Activated CD8-positive, alpha-beta memory T cell treated with anti-CD3 and anti-CD28 coated beads for 1 hour (primary cell): ENCODE measurements at regions not wholly inside any gene's neighbourhood (a gene's known extent, or its start where the extent isn't known, plus 50 kb on each side); places are given as distances from the start of the nearest gene placed in this dataset.

ENCODE experiments used
- DNase-seq, 2 donors: peaks; one replicate each; pipeline ENCODE4 v3.0.0-alpha.2; 2020; ENCODE audit warnings: low read depth in 1 of 2; ENCODE audit errors: extremely low read depth in 1 of 2

- no peak for DNase-seq
Measured at GRCh38 chr1:221897321-221897721, 155.4 kb upstream of the DUSP10 start.

- no peak for DNase-seq
Measured at GRCh38 chr1:221892301-221892830, 150.5 kb upstream of the DUSP10 start.

GRCh38 chr1:221891708-221892107 lies 149.8 kb upstream of the DUSP10 start:
- no peak for DNase-seq

- no peak for DNase-seq
Measured at GRCh38 chr1:221888801-221889200, 146.9 kb upstream of the DUSP10 start.

- DNase-seq: no peak
Measured at GRCh38 chr1:221888218-221888617, 146.3 kb upstream of the DUSP10 start.

- no peak for DNase-seq
Measured at GRCh38 chr1:221887758-221888157, 145.9 kb upstream of the DUSP10 start.

- DNase-seq: no peak
Measured at GRCh38 chr1:221887415-221887746, 145.5 kb upstream of the DUSP10 start.

GRCh38 chr1:221886743-221887414 lies 145.0 kb upstream of the DUSP10 start:
- no peak for DNase-seq

- DNase-seq: no peak
Measured at GRCh38 chr1:221886311-221886710, 144.4 kb upstream of the DUSP10 start.

- DNase-seq: no peak
Measured at GRCh38 chr1:221884821-221885220, 142.9 kb upstream of the DUSP10 start.

- DNase-seq: no peak
Measured at GRCh38 chr1:221881805-221882581, 140.1 kb upstream of the DUSP10 start.

GRCh38 chr1:221880182-221880581 lies 138.3 kb upstream of the DUSP10 start:
- no peak for DNase-seq

GRCh38 chr1:221878134-221878533 lies 136.2 kb upstream of the DUSP10 start:
- DNase-seq: no peak

- DNase-seq: no peak
Measured at GRCh38 chr1:221877311-221877710, 135.4 kb upstream of the DUSP10 start.

GRCh38 chr1:221875004-221875330 lies 133.1 kb upstream of the DUSP10 start:
- no peak for DNase-seq

- no peak for DNase-seq
Measured at GRCh38 chr1:221874285-221875003, 132.6 kb upstream of the DUSP10 start.

GRCh38 chr1:221873673-221874072 lies 131.8 kb upstream of the DUSP10 start:
- DNase-seq: no peak

- DNase-seq: no peak
Measured at GRCh38 chr1:221871056-221871455, 129.2 kb upstream of the DUSP10 start.

GRCh38 chr1:221869779-221870178 lies 127.9 kb upstream of the DUSP10 start:
- no peak for DNase-seq

GRCh38 chr1:221868593-221869303 lies 126.9 kb upstream of the DUSP10 start:
- DNase-seq: no peak

- DNase-seq: no peak
Measured at GRCh38 chr1:221867003-221867402, 125.1 kb upstream of the DUSP10 start.
